ENCODE measurements at regions not wholly inside any gene's neighbourhood (a gene's known extent, or its start where the extent isn't known, plus 50 kb on each side); places are given as distances from the start of the nearest gene placed in this dataset.

GRCh38 chr18:59823596-59824195, 76.1 kb upstream of the PMAIP1 start:
- Mint-ChIP-seq H3K27ac (ENCODE audit: unreplicated experiment) (no peak overlapping the region), H3K9me3 (ENCODE audit: low read depth) (no peaks in the 10 kb centered on the region), H3K36me3 (ENCODE audit: low read depth) (no peaks in the 10 kb centered on the region), H3K4me3 (ENCODE audit: unreplicated experiment) (no peak overlapping the region), H3K4me1 (ENCODE audit: low read depth) (no peaks in the 10 kb centered on the region), H3K27me3 (ENCODE audit: low read depth) (peaks cover 5% of the 10 kb centered on the region)
- no peak for DNase-seq (ENCODE audit: low spot score)
- TF ChIP-seq, protein P1, sequence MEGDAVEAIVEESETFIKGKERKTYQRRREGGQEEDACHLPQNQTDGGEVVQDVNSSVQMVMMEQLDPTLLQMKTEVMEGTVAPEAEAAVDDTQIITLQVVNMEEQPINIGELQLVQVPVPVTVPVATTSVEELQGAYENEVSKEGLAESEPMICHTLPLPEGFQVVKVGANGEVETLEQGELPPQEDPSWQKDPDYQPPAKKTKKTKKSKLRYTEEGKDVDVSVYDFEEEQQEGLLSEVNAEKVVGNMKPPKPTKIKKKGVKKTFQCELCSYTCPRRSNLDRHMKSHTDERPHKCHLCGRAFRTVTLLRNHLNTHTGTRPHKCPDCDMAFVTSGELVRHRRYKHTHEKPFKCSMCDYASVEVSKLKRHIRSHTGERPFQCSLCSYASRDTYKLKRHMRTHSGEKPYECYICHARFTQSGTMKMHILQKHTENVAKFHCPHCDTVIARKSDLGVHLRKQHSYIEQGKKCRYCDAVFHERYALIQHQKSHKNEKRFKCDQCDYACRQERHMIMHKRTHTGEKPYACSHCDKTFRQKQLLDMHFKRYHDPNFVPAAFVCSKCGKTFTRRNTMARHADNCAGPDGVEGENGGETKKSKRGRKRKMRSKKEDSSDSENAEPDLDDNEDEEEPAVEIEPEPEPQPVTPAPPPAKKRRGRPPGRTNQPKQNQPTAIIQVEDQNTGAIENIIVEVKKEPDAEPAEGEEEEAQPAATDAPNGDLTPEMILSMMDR (IDR thresholded peaks at IDR 0.05): peak; percentile 95

- no peak overlapping the region for H3K4me3 Mint-ChIP-seq (ENCODE audit: unreplicated experiment)
- H3K27ac Mint-ChIP-seq (ENCODE audit: unreplicated experiment): no peak overlapping the region
- H3K27me3 Mint-ChIP-seq (ENCODE audit: low read depth): peaks cover 5% of the 10 kb centered on the region
- no peak for DNase-seq (ENCODE audit: low spot score)
- no peaks in the 10 kb centered on the region for H3K9me3 Mint-ChIP-seq (ENCODE audit: low read depth)
- no peaks in the 10 kb centered on the region for H3K36me3 Mint-ChIP-seq (ENCODE audit: low read depth)
- TF ChIP-seq, protein P1 (IDR thresholded peaks at IDR 0.05): no peak
- no peaks in the 10 kb centered on the region for H3K4me1 Mint-ChIP-seq (ENCODE audit: low read depth)
Measured at GRCh38 chr18:59822612-59823550, 76.9 kb upstream of the PMAIP1 start.

DNA sequence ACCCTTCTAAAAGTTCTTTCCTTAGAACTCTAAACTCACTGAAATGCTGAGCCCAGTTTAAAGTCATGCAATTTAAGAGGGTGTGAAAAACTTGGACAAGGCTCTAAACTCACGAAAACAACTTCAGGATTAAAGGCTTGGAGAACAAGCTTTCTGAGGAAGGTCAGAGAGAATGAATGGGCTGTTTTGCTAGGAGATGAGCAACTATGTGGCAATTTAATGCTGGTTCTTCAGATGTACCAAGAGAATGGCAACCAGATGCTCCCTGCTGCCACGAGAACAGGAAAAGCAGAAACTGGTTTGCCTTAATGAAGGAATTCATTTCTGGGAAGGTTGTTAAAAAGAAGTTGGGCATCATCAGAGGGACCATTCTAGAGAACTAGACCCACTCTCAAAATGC, 77.8 kb upstream of the PMAIP1 start:
- no peak for DNase-seq (ENCODE audit: low spot score)
- no peaks in the 10 kb centered on the region for H3K36me3 Mint-ChIP-seq (ENCODE audit: low read depth)
- H3K4me1 Mint-ChIP-seq (ENCODE audit: low read depth): no peaks in the 10 kb centered on the region
- no peak overlapping the region for H3K4me3 Mint-ChIP-seq (ENCODE audit: unreplicated experiment)
- H3K9me3 Mint-ChIP-seq (ENCODE audit: low read depth): no peaks in the 10 kb centered on the region
- H3K27ac Mint-ChIP-seq (ENCODE audit: unreplicated experiment): no peak overlapping the region
- TF ChIP-seq, protein P1 (IDR thresholded peaks at IDR 0.05): peak; percentile 17
- H3K27me3 Mint-ChIP-seq (ENCODE audit: low read depth): peaks cover 5% of the 10 kb centered on the region

GRCh38 chr18:59820663-59821062, 79.1 kb upstream of the PMAIP1 start:
- H3K27me3 Mint-ChIP-seq (ENCODE audit: low read depth): peaks cover 5% of the 10 kb centered on the region
- TF ChIP-seq, protein P1 (IDR thresholded peaks at IDR 0.05): no peak
- no peaks in the 10 kb centered on the region for H3K4me1 Mint-ChIP-seq (ENCODE audit: low read depth)
- H3K4me3 Mint-ChIP-seq (ENCODE audit: unreplicated experiment): no peak overlapping the region
- H3K9me3 Mint-ChIP-seq (ENCODE audit: low read depth): no peaks in the 10 kb centered on the region
- H3K36me3 Mint-ChIP-seq (ENCODE audit: low read depth): no peaks in the 10 kb centered on the region
- no peak for DNase-seq (ENCODE audit: low spot score)
- no peak overlapping the region for H3K27ac Mint-ChIP-seq (ENCODE audit: unreplicated experiment)

- TF ChIP-seq, protein P1 (IDR thresholded peaks at IDR 0.05): no peak
- Mint-ChIP-seq H3K27me3 (ENCODE audit: low read depth) (peaks cover 3% of the 10 kb centered on the region), H3K4me3 (ENCODE audit: unreplicated experiment) (no peak overlapping the region), H3K27ac (ENCODE audit: unreplicated experiment) (no peak overlapping the region), H3K36me3 (ENCODE audit: low read depth) (no peaks in the 10 kb centered on the region), H3K4me1 (ENCODE audit: low read depth) (peaks cover 8% of the 10 kb centered on the region), H3K9me3 (ENCODE audit: low read depth) (no peaks in the 10 kb centered on the region)
- no peak for DNase-seq (ENCODE audit: low spot score)
Measured at GRCh38 chr18:59818769-59819168, 81.0 kb upstream of the PMAIP1 start.
